HG02870 (cell line): ENCODE measurements at regions not wholly inside any gene's neighbourhood (a gene's known extent, or its start where the extent isn't known, plus 50 kb on each side); places are given as distances from the start of the nearest gene placed in this dataset.
"Not testable (repeated sequence)": the region's sequence is repeated elsewhere in the genome, so short reads cannot be mapped to it uniquely, and the experiment has no call there.

Experiments used
- ATAC-seq: cut with Tn5 transposase; IDR thresholded peaks from one replicate; pipeline ENCODE4 v1.9.1; 2021; ENCODE audit warnings: mild to moderate bottlenecking, moderate library complexity; ENCODE audit not compliant: unreplicated experiment

- ATAC-seq, result no peak
These were observed 157.3 kb upstream of the CDK1 start for GRCh38 chr10:60621018-60621417.

GRCh38 chr10:60618861-60619260, 159.4 kb upstream of the CDK1 start:
- ATAC-seq, result no peak

GRCh38 chr10:60615541-60615940, 162.7 kb upstream of the CDK1 start:
- ATAC-seq, result no peak

- no peak for ATAC-seq
These were observed 163.9 kb upstream of the CDK1 start for GRCh38 chr10:60614363-60614762.

GRCh38 chr10:60613434-60613833, 164.8 kb upstream of the CDK1 start:
- no peak for ATAC-seq

- ATAC-seq, result no peak
These were observed 167.0 kb upstream of the CDK1 start for GRCh38 chr10:60611291-60611747.

GRCh38 chr10:60607372-60607771, 170.9 kb upstream of the CDK1 start:
- no peak for ATAC-seq

- ATAC-seq, result no peak
These were observed 171.8 kb upstream of the CDK1 start for GRCh38 chr10:60606343-60607080.

GRCh38 chr10:60605476-60605875, 172.8 kb upstream of the CDK1 start:
- no peak for ATAC-seq

GRCh38 chr10:60604342-60604741, 173.9 kb upstream of the CDK1 start:
- no peak for ATAC-seq

GRCh38 chr10:60597513-60597912, 180.8 kb upstream of the CDK1 start:
- no peak for ATAC-seq

GRCh38 chr10:60595852-60596251, 182.4 kb upstream of the CDK1 start:
- no peak for ATAC-seq

GRCh38 chr10:60594476-60595051, 183.7 kb upstream of the CDK1 start:
- ATAC-seq, result no peak

GRCh38 chr10:60591119-60591518, 187.2 kb upstream of the CDK1 start:
- no peak for ATAC-seq

- ATAC-seq, result no peak
These were observed 188.9 kb upstream of the CDK1 start for GRCh38 chr10:60589376-60589775.

- not testable (repeated sequence) for ATAC-seq
These were observed 192.1 kb upstream of the ANK3 start for GRCh38 chr10:60581782-60582181.

GRCh38 chr10:60578217-60578616, 188.5 kb upstream of the ANK3 start:
- no peak for ATAC-seq

- ATAC-seq, result no peak
These were observed 186.7 kb upstream of the ANK3 start for GRCh38 chr10:60576130-60577069.

GRCh38 chr10:60575105-60575504, 185.4 kb upstream of the ANK3 start:
- no peak for ATAC-seq

- ATAC-seq, result no peak
These were observed 184.7 kb upstream of the ANK3 start for GRCh38 chr10:60574388-60574787.

GRCh38 chr10:60573336-60573735, 183.7 kb upstream of the ANK3 start:
- no peak for ATAC-seq
